Upper lobe of left lung (tissue), 6 donors: ENCODE measurements at regions not wholly inside any gene's neighbourhood (a gene's known extent, or its start where the extent isn't known, plus 50 kb on each side); places are given as distances from the start of the nearest gene placed in this dataset.

Source experiments
- ATAC-seq, 2 donors: fragments of 200-7000 bp; cut with Tn5 transposase; one replicate each; pipeline ENCODE4 v1.9.1; 2022; ENCODE audit warnings: mild to moderate bottlenecking in 2 of 2, moderate library complexity in 2 of 2; ENCODE audit not compliant: low FRiP score in 2 of 2
- DNase-seq, 2 donors: peaks; one replicate each; pipeline ENCODE4 v3.0.0-alpha.2; 2019 to 2020
- H3K27ac ChIP-seq, 4 donors: fragments of 200-600 bp; sonication (generic); one replicate each; pipeline ENCODE4 v1.5.1; 2016 to 2019
- H3K27me3 ChIP-seq, 4 donors: fragments of 200-600 bp; sonication (generic); one replicate each; pipeline ENCODE4 v1.5.1; 2017 to 2019
- H3K36me3 ChIP-seq, 4 donors: fragments of 200-600 bp; sonication (generic); one replicate each; pipeline ENCODE4 v1.5.1; 2016 to 2019
- H3K4me1 ChIP-seq, 4 donors: fragments of 200-600 bp; sonication (generic); one replicate each; pipeline ENCODE4 v1.5.1; 2018 to 2019
- H3K4me3 ChIP-seq, 4 donors: fragments of 200-600 bp; sonication (generic); one replicate each; pipeline ENCODE4 v1.5.1; 2017 to 2019; ENCODE audit warnings: mild to moderate bottlenecking in 2 of 4, moderate library complexity in 1 of 4
- H3K9me3 ChIP-seq, 4 donors: fragments of 200-600 bp; sonication (generic); one replicate each; pipeline ENCODE4 v1.5.1; 2018 to 2019
- EP300 ChIP-seq, 4 donors: sonication (generic); formaldehyde crosslinking; IDR thresholded peaks; one replicate each; pipeline ENCODE4 v1.5.1; 2017; ENCODE audit warnings: antibody characterized with exemption in 4 of 4, control low read depth in 2 of 4
- POLR2A ChIP-seq, 4 donors: fragments of 450-650 bp; IDR thresholded peaks; one replicate each; pipeline ENCODE4 v1.5.1; 2016 to 2017; ENCODE audit warnings: antibody characterized with exemption in 4 of 4, mild to moderate bottlenecking in 2 of 4
- POLR2AphosphoS5 ChIP-seq, 2 donors: sonication (generic); formaldehyde crosslinking; IDR thresholded peaks; one replicate each; pipeline ENCODE4 v1.5.1; 2017; ENCODE audit warnings: antibody characterized with exemption in 2 of 2
- WGBS, 2 donors: methylation state at CpG; one replicate each; pipeline ENCODE4 v1.1.5; 2017 to 2018; 5-methylcytosine and 5-hydroxymethylcytosine counted together
- TF ChIP-seq, protein P1 (sequence below), 6 experiments: fragments of 450-650 bp in 4 of 6; fragments of 200-600 bp in 2 of 6; sonication (generic) in 2 of 6; IDR thresholded peaks; one replicate each; pipeline ENCODE4 v1.5.1; 2016 to 2019; ENCODE audit warnings: antibody characterized with exemption in 6 of 6
- donor health status: DM: no; HTN: no; CAD: no; lungs with moderate emphysema.
- donor health status: DM: no; HTN: yes; CAD: no; lungs with severe emphysema.

DNA sequence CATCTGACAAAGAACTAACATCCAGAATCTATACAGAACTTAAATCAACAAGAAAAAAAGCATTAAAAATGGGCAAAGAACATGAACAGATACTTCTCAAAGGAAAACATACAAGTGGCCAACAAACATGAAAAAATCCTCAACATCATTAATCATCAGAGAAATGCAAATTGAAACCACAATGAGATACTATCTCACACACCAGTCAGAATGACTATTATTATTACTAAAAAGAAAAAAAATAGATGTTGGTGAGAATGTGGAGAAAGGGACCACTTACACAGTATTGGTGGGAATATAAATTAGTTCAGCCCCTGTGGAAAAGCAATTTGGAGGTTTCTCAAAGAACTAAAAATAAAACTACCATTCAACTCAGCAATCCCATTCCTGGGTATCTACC lies 89.1 kb upstream of the ADO start:
- no peak overlapping the region for H3K4me3 ChIP-seq
- H3K9me3 ChIP-seq: no peaks in the 10 kb centered on the region
- TF ChIP-seq, protein P1, sequence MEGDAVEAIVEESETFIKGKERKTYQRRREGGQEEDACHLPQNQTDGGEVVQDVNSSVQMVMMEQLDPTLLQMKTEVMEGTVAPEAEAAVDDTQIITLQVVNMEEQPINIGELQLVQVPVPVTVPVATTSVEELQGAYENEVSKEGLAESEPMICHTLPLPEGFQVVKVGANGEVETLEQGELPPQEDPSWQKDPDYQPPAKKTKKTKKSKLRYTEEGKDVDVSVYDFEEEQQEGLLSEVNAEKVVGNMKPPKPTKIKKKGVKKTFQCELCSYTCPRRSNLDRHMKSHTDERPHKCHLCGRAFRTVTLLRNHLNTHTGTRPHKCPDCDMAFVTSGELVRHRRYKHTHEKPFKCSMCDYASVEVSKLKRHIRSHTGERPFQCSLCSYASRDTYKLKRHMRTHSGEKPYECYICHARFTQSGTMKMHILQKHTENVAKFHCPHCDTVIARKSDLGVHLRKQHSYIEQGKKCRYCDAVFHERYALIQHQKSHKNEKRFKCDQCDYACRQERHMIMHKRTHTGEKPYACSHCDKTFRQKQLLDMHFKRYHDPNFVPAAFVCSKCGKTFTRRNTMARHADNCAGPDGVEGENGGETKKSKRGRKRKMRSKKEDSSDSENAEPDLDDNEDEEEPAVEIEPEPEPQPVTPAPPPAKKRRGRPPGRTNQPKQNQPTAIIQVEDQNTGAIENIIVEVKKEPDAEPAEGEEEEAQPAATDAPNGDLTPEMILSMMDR (IDR thresholded peaks at IDR 0.05): no peak
- TF ChIP-seq POLR2AphosphoS5 (IDR thresholded peaks at IDR 0.05) (no peak), POLR2A (IDR thresholded peaks at IDR 0.05) (no peak), EP300 (IDR thresholded peaks at IDR 0.05) (no peak)
- no peaks in the 10 kb centered on the region for H3K27me3 ChIP-seq
- H3K4me1 ChIP-seq: no peaks in the 10 kb centered on the region
- no peak for ATAC-seq
- DNase-seq: no peak
- H3K36me3 ChIP-seq: no peaks in the 10 kb centered on the region
- H3K27ac ChIP-seq: no peak overlapping the region

- Histone ChIP-seq H3K9me3 (no peaks in the 10 kb centered on the region), H3K4me1 (no peaks in the 10 kb centered on the region), H3K4me3 (no peak overlapping the region), H3K27me3 (no peaks in the 10 kb centered on the region), H3K36me3 (no peaks in the 10 kb centered on the region), H3K27ac (no peak overlapping the region)
- ATAC-seq: no peak
- TF ChIP-seq POLR2A (IDR thresholded peaks at IDR 0.05) (no peak), EP300 (IDR thresholded peaks at IDR 0.05) (no peak), POLR2AphosphoS5 (IDR thresholded peaks at IDR 0.05) (no peak)
- TF ChIP-seq, protein P1 (IDR thresholded peaks at IDR 0.05): no peak
- WGBS, 2 donors: 75 to 76% methylated on average over 5 of the region's 5 CpGs
- DNase-seq: no peak
Observed at GRCh38 chr10:62718585-62718984, 85.9 kb upstream of the ADO start.

DNA sequence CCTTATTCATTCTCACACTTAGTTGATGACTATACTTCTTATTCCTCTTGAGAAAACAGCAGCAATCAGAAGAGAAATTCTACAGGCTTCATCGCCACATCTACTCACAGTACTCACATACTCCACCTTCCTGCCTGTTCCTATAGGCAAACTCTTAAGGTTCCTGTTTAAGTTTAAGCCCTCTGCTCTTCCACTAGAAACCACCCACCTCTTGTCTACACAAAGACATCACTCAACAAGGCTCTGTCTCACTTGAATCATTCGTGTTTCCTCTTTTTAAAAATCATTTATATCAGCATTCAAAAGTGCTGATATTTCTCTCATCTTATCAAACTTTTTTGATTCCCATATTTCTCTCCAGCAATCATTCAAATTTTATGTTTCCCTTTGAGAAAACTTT lies 85.5 kb upstream of the ADO start:
- ATAC-seq (no peak), DNase-seq (no peak)
- no peaks in the 10 kb centered on the region for H3K27me3 ChIP-seq
- TF ChIP-seq POLR2A (IDR thresholded peaks at IDR 0.05): no peak
- TF ChIP-seq, protein P1 (IDR thresholded peaks at IDR 0.05): no peak
- no peak for TF ChIP-seq EP300 (IDR thresholded peaks at IDR 0.05)
- TF ChIP-seq POLR2AphosphoS5 (IDR thresholded peaks at IDR 0.05): no peak
- H3K27ac ChIP-seq: no peak overlapping the region
- H3K36me3 ChIP-seq: no peaks in the 10 kb centered on the region
- H3K4me3 ChIP-seq: no peak overlapping the region
- 71 to 76% methylated on average over 2 of the region's 2 CpGs for WGBS, 2 donors
- H3K9me3 ChIP-seq: no peaks in the 10 kb centered on the region
- H3K4me1 ChIP-seq: no peaks in the 10 kb centered on the region

- WGBS, 2 donors: 88 to 95% methylated on average over 4 of the region's 4 CpGs
- no peak overlapping the region for H3K27ac ChIP-seq
- DNase-seq: no peak
- ATAC-seq: no peak
- H3K36me3 ChIP-seq: no peaks in the 10 kb centered on the region
- no peaks in the 10 kb centered on the region for H3K27me3 ChIP-seq
- no peak overlapping the region for H3K4me3 ChIP-seq
- no peaks in the 10 kb centered on the region for H3K9me3 ChIP-seq
- H3K4me1 ChIP-seq: no peaks in the 10 kb centered on the region
- no peak for TF ChIP-seq EP300 (IDR thresholded peaks at IDR 0.05)
- no peak for TF ChIP-seq POLR2AphosphoS5 (IDR thresholded peaks at IDR 0.05)
- TF ChIP-seq POLR2A (IDR thresholded peaks at IDR 0.05): no peak
- TF ChIP-seq, protein P1 (IDR thresholded peaks at IDR 0.05): no peak
Observed at GRCh38 chr10:62721687-62722086, 82.8 kb upstream of the ADO start.

DNA sequence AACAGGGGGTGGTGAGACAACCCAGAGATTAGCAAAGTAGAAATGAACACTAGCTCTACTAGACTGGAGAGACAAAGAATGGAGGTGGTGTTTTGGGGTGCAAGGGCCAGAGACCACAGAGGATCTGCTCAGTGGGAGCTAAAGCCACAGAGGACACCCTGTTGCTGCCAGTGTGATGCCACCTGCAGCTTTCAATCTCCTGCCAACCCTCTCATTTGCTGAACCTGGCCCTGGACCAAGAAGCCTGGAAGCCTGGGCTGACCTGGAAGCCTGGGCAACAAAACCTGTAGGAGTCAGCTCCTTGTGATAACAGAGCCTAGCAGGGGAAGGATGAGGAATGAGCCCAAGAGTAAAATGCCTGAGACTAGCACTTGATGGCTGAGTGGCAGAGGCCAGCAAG lies 81.1 kb upstream of the ADO start:
- no peak overlapping the region for H3K27ac ChIP-seq
- DNase-seq (no peak), ATAC-seq (no peak)
- no peaks in the 10 kb centered on the region for H3K4me1 ChIP-seq
- no peak overlapping the region for H3K4me3 ChIP-seq
- H3K36me3 ChIP-seq: no peaks in the 10 kb centered on the region
- TF ChIP-seq, protein P1 (IDR thresholded peaks at IDR 0.05): no peak
- TF ChIP-seq POLR2A (IDR thresholded peaks at IDR 0.05): no peak
- TF ChIP-seq EP300 (IDR thresholded peaks at IDR 0.05): no peak
- no peak for TF ChIP-seq POLR2AphosphoS5 (IDR thresholded peaks at IDR 0.05)
- no peaks in the 10 kb centered on the region for H3K9me3 ChIP-seq
- no peaks in the 10 kb centered on the region for H3K27me3 ChIP-seq
